ENCODE measurements at regions not wholly inside any gene's neighbourhood (a gene's known extent, or its start where the extent isn't known, plus 50 kb on each side); places are given as distances from the start of the nearest gene placed in this dataset.

DNA sequence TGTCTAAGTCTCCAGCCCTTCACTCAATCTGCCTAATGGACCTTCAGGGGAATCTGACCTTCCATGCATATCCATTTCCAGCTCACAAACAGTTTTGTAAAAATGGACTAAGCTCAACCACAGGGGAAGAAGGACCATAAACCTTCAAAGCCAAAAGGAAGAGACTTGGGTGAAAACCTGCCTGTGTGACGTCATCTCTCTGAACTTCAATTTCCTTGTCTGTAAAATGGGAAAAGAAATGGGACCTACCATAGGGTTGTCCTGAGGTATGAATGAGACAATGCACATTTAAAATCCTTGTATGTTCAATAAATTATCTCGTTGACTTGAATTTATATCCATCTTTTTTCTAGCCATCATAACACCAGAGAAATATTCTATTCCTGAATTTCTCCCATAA is 370.7 kb downstream of the INSC start:
- DNase-seq (ENCODE audit: low spot score): no peak

DNA sequence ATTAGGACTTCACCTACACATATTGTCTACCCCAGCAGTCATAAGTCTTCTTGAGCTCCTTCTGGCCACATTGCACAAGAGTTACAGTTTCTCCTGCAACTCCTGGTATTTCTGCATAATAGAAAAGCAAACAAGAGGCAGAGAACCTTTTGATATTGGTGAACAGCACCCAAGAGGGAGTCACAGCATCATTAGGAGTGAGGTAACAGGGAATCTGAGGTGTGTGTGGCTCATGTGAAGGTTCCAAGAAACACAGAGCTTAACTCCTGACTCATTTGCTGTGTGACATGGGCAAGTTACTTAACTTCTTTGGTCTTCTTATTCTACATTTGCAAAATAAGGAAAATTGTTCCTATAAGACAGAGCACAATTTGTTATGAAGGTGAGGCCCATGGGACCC is 374.6 kb downstream of the INSC start:
- DNase-seq (ENCODE audit: low spot score): no peak

DNA sequence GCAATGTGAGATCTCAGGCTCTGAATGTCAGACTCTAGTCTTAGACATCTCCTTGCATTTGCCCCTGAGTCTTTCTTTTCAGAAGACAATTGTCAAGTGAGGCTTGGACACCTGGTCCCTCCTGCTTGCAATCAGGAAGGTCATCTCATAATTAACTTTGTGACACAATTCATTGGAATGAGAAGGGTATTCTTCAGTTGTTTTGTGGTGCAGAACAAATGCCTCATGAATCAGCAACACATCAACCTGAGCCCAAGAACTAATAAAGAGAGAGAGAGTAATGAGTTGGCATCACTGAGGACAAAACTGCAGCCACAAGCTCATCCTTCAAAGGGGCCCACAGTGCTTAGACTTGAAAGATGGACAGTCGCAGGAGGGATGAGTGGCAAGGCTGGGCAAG is 375.8 kb downstream of the INSC start:
- DNase-seq (ENCODE audit: low spot score): no peak

DNA sequence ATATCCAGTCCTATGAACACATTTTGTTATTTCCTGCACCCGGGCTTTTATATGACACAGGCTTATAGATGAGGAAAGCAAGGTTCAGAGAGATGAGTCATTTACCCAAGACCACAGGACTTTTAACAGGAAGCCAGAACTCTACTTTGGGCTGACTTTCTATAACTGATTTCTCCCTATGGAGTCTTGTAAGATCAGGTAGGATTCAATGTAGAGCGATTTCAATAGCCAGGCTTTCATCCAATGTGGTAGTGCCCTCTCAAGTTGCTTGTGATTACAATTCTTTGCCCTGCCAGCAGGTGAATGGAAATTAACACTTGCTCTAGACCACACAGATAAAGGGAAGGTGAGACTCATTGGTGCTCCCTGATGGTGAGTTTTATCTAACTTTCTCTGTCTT is 378.3 kb downstream of the INSC start:
- no peak for DNase-seq (ENCODE audit: low spot score)

DNA sequence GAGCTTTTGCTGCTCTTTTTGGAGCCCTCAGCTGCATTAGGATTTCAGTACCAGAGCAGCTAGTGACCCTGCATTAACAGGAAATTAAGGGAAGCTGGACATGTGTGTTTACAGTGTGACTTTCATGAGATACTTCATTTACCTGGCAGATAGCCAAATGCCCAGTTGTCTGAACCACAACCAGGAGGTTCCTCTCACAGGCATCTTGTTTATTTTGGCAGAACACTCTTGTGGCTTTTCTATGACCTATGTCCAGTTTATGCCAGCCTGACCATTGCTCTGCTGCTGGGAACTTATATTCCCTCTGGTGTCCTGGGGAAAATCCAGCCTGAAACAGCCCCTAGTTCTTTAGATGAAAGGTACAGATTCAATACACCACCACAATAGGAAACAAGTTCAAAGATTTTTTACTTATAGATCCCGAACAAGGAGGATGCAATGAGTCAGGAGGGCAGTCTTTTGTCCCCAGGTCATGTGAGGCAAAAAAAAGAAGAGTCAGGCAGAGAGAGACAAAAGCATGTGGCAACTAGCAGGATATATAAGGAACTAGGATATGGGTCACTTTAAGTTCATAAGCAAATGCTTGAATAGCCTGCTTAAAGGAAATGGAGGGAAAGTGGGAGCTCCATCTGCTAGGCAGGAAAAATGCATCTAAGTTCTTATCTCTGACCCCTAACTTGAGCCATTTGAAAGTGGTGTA is 379.3 kb downstream of the INSC start:
- DNase-seq (ENCODE audit: low spot score): no peak

DNA sequence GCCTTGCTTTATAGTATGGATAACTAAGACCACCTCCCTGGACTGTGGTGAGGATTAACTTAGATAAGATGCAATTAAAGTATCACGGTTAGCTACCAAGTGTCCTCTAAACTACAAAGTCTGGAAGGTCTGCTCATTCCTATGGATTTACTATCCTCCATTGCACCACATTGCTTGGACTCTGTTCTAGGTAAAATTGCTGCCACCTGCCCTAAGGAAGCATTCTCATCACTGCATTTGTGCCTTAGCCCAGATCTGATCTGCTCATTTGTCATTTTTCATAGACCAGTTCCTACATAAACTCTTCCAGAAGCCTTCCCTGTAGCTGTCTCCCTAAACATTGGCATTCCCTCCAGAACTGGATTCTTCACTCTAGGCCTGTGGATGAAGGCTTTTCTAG is 380.0 kb downstream of the INSC start:
- no peak for DNase-seq (ENCODE audit: low spot score)

DNA sequence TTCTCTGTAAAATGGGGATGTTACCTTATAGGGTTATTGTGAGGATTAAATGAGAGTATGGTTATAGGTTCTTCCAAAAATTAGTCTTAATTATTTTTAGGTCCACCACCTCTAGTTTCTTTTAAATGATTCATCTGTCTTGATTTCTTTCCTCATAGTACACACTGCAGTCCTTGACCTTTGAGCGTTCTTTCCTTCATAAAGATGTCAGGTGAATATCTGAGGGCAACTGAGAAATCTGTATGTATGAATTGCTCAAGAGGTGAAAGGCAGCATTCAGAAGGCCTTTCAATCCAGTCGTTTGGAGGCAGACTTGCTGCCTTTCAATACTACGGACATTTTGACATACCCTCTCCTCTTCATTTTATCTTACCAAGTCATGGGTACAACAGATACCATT is 380.7 kb downstream of the INSC start:
- no peak for DNase-seq (ENCODE audit: low spot score)

GRCh38 chr11:15497366-15497765 is 382.6 kb downstream of the INSC start:
- DNase-seq (ENCODE audit: low spot score): no peak

DNA sequence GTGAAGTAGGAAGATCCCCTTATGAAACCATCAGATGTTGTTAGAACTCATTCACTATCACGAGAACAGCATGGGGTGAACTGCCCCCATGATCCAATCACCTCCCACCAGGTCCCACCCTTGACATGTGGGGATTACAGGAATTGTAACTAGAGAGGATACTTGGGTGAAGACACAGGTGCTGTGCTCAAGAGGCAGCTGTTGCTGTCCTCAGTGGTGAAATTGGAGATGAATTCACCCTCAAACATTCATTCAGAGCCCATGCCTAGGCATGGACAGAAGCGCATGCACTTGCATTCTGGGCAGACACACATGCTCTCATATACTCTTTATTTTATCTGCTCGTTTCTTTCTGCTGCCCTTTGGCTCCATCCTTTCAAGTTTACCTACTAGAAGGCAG is 385.0 kb downstream of the INSC start:
- no peak for DNase-seq (ENCODE audit: low spot score)

DNA sequence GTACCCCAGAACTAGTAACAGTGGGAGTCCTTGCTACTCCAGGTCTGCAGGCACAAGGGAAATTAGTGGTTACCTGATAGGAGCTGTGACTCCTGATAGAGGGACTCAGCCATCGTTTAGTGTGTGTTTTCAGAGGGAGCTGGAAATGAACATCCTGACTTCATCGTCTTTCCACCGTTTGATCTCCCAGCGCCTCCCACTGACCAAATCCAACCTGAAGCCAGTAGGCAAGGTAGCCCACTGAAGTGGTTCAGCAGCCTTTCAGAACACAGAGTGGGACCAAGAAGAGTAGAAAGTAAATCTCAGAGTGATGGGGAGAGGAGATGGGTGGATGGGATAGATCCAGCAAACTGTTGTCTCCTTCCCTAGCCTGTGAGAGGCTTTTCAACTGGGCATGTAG is 385.9 kb downstream of the INSC start:
- DNase-seq (ENCODE audit: low spot score): no peak

GRCh38 chr11:15501566-15501965 is 386.8 kb downstream of the INSC start:
- DNase-seq (ENCODE audit: low spot score): no peak

GRCh38 chr11:15505155-15505554 is 390.4 kb downstream of the INSC start:
- no peak for DNase-seq (ENCODE audit: low spot score)

DNA sequence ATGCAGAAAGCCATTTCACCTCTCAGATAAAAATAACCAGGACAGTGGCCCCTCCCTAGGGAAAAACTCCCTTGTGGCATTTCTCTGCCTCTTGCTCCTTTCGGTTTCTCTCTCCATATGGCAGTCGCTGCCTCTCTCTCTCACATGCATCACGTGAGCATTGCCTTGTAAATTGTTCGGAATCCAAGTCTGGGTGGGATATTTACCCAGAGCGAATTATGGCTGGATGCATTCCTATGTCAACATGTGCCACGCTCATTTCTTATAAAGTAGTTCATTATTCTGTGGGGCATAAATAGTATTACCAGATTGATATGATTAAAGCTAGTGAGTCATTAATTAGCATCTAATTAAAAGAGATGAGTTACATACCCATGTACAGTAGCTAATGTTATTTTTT is 392.9 kb downstream of the INSC start:
- no peak for DNase-seq (ENCODE audit: low spot score)

DNA sequence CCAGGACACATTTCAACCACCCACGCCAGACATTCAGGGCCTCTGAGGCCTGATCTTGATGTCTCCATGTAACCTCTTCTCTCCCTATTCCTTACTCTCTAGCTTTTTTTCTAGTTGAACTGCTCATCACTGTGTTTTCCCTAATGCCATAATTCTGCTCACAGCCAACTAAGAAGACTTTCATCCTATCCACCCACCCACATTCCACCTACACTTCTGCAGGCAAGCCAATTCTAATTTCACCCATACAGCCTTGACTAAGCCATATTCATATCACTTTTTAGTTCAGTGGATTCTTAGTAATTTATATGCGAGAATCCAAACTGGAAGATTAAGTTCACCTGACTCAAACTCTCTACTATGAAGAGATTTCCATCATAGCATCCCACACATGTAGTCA is 394.4 kb downstream of the INSC start:
- DNase-seq (ENCODE audit: low spot score): no peak

DNA sequence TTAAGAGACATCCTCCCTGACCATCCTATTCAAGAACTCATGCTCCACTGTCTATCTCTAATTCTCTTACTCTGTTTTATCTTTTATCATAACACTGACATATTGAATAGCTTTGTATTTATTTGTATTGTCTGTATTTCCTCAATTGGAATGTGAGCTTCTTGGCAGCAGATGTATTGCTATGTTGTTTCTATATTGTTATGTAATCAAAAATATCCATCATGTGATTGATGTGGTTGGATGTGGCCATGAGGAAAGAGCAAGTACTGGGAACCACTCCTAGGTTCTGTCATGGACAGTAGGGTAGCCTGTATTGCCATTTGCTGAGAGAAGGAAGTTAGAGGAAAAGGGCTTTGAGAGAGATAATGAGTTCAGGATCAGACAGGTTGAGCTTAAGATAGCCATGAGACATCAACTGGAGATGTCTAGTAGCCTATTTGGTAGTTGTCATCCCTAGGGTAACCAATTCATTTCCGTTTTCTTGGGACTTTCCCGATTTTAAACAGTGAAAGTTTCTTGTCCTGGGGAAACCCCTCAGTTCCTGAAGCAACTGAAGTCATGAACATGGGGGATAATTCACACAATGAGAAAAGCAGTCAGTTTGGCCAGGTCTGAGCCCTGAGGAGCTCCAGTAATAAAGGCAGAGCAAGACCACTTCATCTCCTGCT is 404.5 kb downstream of the INSC start:
- DNase-seq (ENCODE audit: low spot score): no peak

DNA sequence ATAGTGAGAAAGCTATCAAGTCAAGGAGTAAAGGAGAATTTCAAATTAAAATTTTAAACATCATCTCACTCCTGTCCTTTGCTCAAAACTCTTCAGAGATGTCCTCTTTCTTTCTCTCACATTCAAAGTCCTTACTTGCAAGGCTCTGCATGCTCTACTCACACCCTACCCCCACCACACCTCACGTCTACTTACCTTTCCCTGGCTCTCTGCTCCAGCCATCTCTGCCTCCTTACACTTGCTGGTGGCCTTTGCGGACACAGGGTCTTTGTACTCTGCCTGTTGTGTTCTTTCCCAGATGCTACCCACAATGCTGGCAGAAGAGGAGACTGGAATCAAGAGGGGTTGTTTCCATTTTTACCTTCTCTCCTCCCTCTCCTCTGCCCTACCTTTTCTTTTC is 405.2 kb downstream of the INSC start:
- DNase-seq (ENCODE audit: low spot score): no peak

GRCh38 chr11:15523543-15523942 is 408.8 kb downstream of the INSC start:
- DNase-seq (ENCODE audit: low spot score): no peak

- DNase-seq (ENCODE audit: low spot score): no peak
Measured at GRCh38 chr11:15525582-15525981, 410.9 kb downstream of the INSC start.

DNA sequence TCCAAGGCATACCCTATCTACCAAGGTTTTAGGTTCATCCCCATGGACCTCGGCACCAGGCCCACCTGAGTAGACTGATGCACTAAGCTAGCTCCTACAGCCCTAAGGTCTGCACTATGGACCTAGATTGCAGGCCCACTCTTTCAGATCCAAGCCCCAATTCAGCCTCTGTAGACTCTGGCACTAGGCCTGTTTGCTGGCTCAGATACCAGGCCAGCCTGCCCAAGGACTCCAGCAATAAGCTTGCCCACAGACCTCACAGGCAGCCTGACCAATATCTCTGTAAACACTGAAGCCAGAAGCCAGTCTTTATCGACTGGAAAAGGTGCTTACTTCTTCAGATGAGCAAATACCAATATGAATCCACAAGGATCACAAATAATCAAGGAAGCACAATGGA is 411.3 kb downstream of the INSC start:
- DNase-seq (ENCODE audit: low spot score): no peak

DNA sequence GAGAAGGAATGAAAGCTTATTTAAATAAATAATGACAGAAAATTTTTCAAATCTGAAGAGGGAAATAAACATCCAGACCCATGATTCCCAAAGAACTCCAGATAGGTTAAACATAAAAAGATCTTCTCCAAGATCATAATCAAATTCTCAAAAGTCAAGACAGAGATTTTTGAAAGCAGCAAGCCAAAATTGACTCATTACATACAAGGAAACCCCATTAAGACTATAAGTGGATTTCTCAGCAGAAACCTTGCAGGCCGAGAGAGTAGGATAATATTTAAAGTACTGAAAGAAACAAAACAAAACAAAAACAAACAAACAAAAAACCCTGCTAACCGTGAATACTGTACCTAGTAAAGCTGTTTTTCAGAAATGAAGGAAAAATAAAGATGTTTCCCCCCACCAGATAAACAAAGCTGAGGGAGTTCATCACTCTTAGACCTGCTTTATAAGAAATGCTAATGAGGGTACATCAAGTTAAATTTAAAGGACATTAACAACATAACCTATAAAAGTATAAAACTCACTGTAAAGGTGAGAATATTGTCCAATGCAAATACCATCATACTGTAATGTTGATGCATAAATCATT is 412.2 kb downstream of the INSC start:
- DNase-seq (ENCODE audit: low spot score): no peak

- no peak for DNase-seq (ENCODE audit: low spot score)
Measured at GRCh38 chr11:15532432-15532831, 417.7 kb downstream of the INSC start.

DNA sequence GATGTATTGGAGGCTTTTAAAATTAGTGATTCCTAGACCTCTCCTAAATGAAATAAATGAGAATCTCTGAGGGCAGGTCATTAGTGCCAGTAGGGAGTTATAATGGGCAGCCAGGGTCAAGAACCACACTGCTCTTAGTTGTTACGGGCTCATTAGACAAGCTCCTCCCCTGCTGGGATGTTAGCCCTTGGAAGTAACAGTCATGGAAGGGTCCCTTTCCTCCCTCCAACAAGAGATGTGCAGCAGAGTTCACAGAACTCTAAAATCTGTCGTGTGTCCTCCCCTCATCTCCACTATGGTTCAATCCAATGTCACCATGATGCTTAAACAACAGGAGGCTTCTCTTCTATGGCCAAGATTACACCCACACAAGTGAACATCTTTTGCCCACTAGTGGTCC is 419.5 kb downstream of the INSC start:
- no peak for DNase-seq (ENCODE audit: low spot score)

DNA sequence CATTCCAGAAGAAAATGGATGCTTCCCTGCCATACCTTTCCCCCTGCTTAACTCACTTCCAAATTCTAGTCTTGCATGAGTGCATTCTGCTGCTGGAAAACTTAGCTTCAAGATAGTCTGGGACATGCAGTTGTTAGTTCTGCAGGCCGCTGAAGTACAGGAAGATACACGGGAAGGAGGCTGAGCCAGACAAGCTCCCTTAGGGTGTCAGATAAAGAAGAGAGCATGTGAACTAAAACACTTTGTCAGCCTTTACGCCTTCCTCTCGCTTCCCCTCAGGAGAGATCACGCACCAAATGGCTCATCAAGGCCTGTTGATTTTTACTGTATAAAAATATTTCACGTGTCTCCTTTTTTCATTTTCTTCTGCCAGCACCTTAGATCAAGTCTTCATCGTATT is 420.7 kb downstream of the INSC start:
- no peak for DNase-seq (ENCODE audit: low spot score)

DNA sequence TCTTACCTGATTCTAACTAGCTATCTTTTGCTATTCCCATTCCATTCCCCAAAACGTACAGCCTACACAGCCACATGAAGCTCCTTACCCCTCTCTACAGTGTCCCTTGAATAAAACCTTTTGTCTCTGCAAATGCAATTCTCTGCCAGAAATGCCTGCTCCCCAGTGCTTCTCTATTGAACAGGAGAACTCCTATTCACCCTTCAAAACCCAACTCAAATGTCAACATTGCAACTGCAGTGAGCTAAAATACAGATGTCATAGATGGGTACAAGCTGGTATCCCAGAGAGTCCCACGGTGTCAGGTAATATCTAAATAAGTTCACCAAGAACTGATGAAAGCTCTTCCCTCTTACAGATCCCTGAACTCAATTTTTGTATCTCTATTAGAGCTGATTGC is 421.7 kb downstream of the INSC start:
- no peak for DNase-seq (ENCODE audit: low spot score)

Measured in Ammon's horn (tissue), 1 donor.